Common myeloid progenitor, CD34-positive (primary cell): ENCODE measurements at regions not wholly inside any gene's neighbourhood (a gene's known extent, or its start where the extent isn't known, plus 50 kb on each side); places are given as distances from the start of the nearest gene placed in this dataset.

Experiments
- CTCF ChIA-PET: fragments of 350-600 bp; sonication (Branson Sonifier 250); formaldehyde crosslinking; loops from one replicate; lab custom pipeline; 2021; ENCODE audit warnings: antibody characterized with exemption; lab: Charles Lee
- POLR2A ChIA-PET: fragments of 350-600 bp; sonication (Branson Sonifier 250); formaldehyde crosslinking; loops from one replicate; lab custom pipeline; 2021; ENCODE audit warnings: antibody characterized with exemption; lab: Charles Lee
- DNase-seq, 3 donors: peaks; one replicate each; pipeline versions ENCODE4 v3.0.0 to v3.0.0-alpha.2; 2013
- H3K27ac ChIP-seq, 2 experiments: 1 replicate in 1 of 2; 2 replicates in 1 of 2; pipeline ENCODE4 v1.7.0; 2013; ENCODE audit warnings: inconsistent platforms in 2 of 2, low read length in 2 of 2, mild to moderate bottlenecking in 2 of 2, low read depth in 1 of 2, moderate library complexity in 1 of 2; ENCODE audit not compliant: severe bottlenecking in 2 of 2, insufficient read depth in 1 of 2, poor library complexity in 1 of 2
- H3K27me3 ChIP-seq, 5 experiments: replicated peaks in 2 of 5; 1 replicate in 3 of 5; 2 replicates in 2 of 5; pipeline versions ENCODE4 v1.6.1 to v1.7.0; 2013; ENCODE audit warnings: low read length in 4 of 5, mild to moderate bottlenecking in 2 of 5, moderate library complexity in 2 of 5, inconsistent platforms in 1 of 5; ENCODE audit not compliant: insufficient read depth in 5 of 5, control insufficient read depth in 4 of 5
- H3K36me3 ChIP-seq, 4 experiments: 1 replicate in 2 of 4; 2 replicates in 2 of 4; pipeline versions ENCODE4 v1.6.1 to v1.7.0; 2013; ENCODE audit warnings: low read length in 3 of 4, control low read depth in 1 of 4, mild to moderate bottlenecking in 1 of 4; ENCODE audit not compliant: control insufficient read depth in 4 of 4, insufficient read depth in 4 of 4
- H3K4me1 ChIP-seq, 4 experiments: 1 replicate in 3 of 4; 2 replicates in 1 of 4; pipeline versions ENCODE4 v1.6.1 to v1.7.1; 2013; ENCODE audit warnings: low read length in 3 of 4, mild to moderate bottlenecking in 3 of 4, control low read depth in 1 of 4, inconsistent platforms in 1 of 4, moderate library complexity in 1 of 4; ENCODE audit not compliant: control insufficient read depth in 4 of 4, insufficient read depth in 4 of 4; ENCODE audit errors: control extremely low read depth in 1 of 4
- H3K4me3 ChIP-seq, 7 experiments: 1 replicate in 4 of 7; 2 replicates in 3 of 7; pipeline versions ENCODE4 v1.5.1 to v1.7.0; 2013; ENCODE audit warnings: mild to moderate bottlenecking in 7 of 7, low read length in 6 of 7, moderate library complexity in 6 of 7, inconsistent platforms in 2 of 7, low read depth in 2 of 7, control low read depth in 1 of 7; ENCODE audit not compliant: insufficient read depth in 4 of 7, control insufficient read depth in 1 of 7; ENCODE audit errors: extremely low read depth in 1 of 7
- H3K9me3 ChIP-seq, 5 experiments: 1 replicate in 4 of 5; 2 replicates in 1 of 5; pipeline versions ENCODE4 v1.6.1 to v1.7.1; 2013; ENCODE audit warnings: low read length in 4 of 5, mild to moderate bottlenecking in 2 of 5, inconsistent platforms in 1 of 5, low read depth in 1 of 5, moderate library complexity in 1 of 5; ENCODE audit not compliant: control insufficient read depth in 4 of 5, insufficient read depth in 2 of 5; ENCODE audit errors: control extremely low read depth in 1 of 5
- WGBS: methylation state at CpG from one replicate; pipeline ENCODE4 v1.1.5; 2013; ENCODE audit not compliant: insufficient coverage; 5-methylcytosine and 5-hydroxymethylcytosine counted together

DNA sequence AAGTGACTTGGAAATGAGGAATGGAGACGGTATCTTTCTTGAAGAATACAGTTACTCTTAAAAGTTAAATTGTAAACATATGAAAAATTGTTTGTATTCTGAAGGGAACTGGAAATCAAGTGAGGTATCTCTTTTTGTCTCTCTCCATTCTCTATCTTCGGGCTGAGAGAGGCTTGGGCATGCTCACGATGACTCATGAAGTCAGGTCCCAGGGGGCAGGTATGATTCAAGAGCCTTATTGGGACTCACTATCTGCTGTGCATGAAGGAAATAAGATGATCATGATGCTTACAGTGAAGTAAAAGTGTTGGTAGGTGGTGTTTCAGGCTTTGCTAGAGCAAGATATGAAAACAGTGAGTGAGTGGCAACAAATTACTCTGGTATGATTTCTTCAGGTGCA is 200.4 kb upstream of the PITX2 start:
- ChIA-PET POLR2A (no interaction called here), CTCF (no interaction called here)
- no peak for DNase-seq
- no peak overlapping the region for H3K27ac ChIP-seq
- WGBS = 100% methylated on average over 2 of the region's 3 CpGs
- H3K27me3 ChIP-seq = no peaks in the 10 kb centered on the region
- no peaks in the 10 kb centered on the region for H3K9me3 ChIP-seq
- H3K4me3 ChIP-seq = no peak overlapping the region
- no peaks in the 10 kb centered on the region for H3K36me3 ChIP-seq
- H3K4me1 ChIP-seq = no peaks in the 10 kb centered on the region

DNA sequence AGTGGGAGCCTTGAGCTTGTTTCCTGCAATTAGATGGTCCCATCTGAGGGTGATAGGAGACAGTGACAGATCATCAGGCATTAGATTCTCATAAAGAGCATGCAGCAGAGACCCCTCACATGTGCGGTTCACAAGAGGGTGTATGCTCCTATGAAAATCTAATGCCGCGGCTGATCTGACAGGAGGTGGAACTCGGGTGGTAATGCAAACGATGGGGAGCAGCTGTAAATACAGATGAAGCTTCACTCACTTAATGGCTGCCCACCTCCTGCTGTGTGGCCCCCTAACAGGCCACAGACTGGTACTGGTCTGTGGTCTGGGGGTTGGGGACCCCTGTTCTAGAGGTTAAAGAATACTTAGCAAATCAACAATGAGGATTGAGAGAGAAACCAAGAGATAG is 201.5 kb upstream of the PITX2 start:
- WGBS = 92% methylated on average over 4 of the region's 5 CpGs
- no peaks in the 10 kb centered on the region for H3K36me3 ChIP-seq
- no peaks in the 10 kb centered on the region for H3K4me1 ChIP-seq
- H3K27ac ChIP-seq = no peak overlapping the region
- ChIA-PET CTCF (no interaction called here), POLR2A (no interaction called here)
- no peaks in the 10 kb centered on the region for H3K27me3 ChIP-seq
- DNase-seq = no peak
- no peak overlapping the region for H3K4me3 ChIP-seq
- no peaks in the 10 kb centered on the region for H3K9me3 ChIP-seq

DNA sequence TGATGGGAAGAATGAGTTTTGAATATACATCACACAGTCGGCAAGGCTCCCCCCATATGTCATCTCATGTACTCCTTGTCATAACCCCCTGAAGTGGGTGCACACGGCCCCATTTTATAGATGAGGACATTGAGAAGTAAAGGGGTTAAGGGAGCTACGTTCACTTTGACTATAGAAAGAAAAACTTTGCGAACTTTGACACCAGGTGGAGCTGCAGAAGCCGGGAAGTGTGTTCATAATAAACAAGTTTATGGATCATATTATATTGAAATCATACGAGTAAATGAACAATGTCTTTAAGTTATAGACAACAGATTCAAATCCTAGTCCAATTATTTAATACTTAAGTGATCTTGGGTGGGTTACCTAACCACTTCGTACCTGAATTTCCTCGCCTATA is 203.8 kb upstream of the PITX2 start:
- CTCF ChIA-PET = no interaction called here
- Histone ChIP-seq H3K27me3 (no peaks in the 10 kb centered on the region), H3K27ac (no peak overlapping the region), H3K4me1 (no peaks in the 10 kb centered on the region), H3K4me3 (no peak overlapping the region), H3K9me3 (no peaks in the 10 kb centered on the region), H3K36me3 (no peaks in the 10 kb centered on the region)
- POLR2A ChIA-PET = no interaction called here
- DNase-seq = no peak
- no CpG with 5 or more reads among the region's 8 CpGs for WGBS

DNA sequence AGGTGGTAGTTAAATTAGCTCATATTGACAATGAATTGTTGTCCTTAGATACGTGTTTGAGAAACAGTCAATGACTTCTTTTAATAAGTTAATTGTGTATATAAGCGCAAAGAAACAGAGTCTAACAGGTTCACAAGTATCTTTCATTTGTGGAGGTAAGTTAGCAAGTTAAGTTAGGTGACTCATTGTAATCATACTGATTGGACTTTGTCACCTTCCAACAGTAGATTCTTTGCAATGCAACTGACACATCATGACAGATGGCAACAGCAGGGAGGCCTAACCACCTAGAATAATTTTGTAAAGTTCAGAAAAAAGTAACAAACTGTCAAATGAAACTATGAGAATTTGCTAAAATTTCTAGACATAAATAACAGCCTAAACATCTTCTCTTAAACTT is 207.6 kb upstream of the PITX2 start:
- POLR2A ChIA-PET = no interaction called here
- H3K4me3 ChIP-seq = no peak overlapping the region
- no peak overlapping the region for H3K27ac ChIP-seq
- CTCF ChIA-PET = no interaction called here
- H3K36me3 ChIP-seq = no peaks in the 10 kb centered on the region
- H3K9me3 ChIP-seq = no peaks in the 10 kb centered on the region
- no peak for DNase-seq
- no peaks in the 10 kb centered on the region for H3K27me3 ChIP-seq
- WGBS = 100% methylated on average over 1 of the region's 2 CpGs
- no peaks in the 10 kb centered on the region for H3K4me1 ChIP-seq

DNA sequence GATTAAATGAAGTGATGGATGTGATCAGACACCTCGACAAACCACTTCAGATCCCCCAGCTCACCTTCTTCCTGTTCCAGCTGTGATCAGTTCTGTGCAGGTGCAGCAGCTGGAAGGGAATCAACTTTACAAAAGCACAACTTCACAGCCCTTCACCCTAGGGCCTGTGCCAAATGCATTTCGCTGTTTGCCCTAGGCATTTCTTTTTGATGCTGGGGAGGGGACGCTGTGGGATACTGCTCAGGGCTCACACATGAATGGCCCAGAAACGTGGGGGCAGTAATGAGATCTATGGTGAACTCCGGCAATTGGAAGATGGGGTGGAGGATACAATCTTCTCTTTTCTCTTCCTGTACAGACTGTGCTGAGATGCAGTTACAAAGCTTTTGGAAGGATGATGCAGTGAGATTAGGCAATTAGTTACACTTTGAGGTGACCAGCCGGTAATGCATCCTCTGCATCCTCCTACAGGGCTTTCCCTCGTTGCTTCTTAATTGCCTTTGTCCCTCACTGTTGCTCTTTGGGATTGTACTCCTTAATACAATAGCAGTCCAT is 215.1 kb upstream of the PITX2 start:
- 60% methylated on average over 2 of the region's 7 CpGs for WGBS
- POLR2A ChIA-PET = no interaction called here
- CTCF ChIA-PET = no interaction called here

DNA sequence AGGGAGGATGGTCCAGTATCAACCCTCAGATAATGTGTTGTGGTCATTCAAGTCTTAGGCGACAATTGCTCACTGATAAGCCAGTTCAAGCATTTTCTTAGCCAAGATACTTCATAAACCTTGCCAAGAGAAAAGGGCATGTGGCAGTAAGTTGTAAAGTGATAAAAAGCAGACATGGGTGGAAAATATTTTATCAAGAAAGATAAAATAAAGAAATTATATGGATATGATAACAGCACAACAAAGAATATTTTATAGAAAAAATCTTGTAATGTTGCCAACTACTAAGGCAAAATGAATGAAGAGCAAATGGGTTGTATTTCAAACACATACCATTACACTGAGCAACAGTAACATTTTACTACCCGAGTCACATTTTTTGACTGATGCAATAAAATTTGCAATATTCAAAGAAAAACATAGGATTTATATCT is 217.4 kb upstream of the PITX2 start:
- ChIA-PET POLR2A (no interaction called here), CTCF (no interaction called here)
- peaks cover 0 to 2% (median 0%) of the 10 kb centered on the region in 5 experiments for H3K27me3 ChIP-seq
- no peak for DNase-seq
- peaks cover 0 to 1% (median 0%) of the 10 kb centered on the region in 5 experiments for H3K9me3 ChIP-seq
- H3K4me3 ChIP-seq = no peak overlapping the region
- H3K36me3 ChIP-seq = no peaks in the 10 kb centered on the region
- no peak overlapping the region for H3K27ac ChIP-seq
- H3K4me1 ChIP-seq = no peaks in the 10 kb centered on the region
- WGBS = no CpG with 5 or more reads among the region's 2 CpGs

More for the DNA sequence above, 215.1 kb upstream of the PITX2 start:
- Histone ChIP-seq H3K36me3 (no peaks in the 10 kb centered on the region), H3K27me3 (peaks cover 0 to 2% (median 0%) of the 10 kb centered on the region in 5 experiments), H3K9me3 (peaks cover 0 to 1% (median 0%) of the 10 kb centered on the region in 5 experiments), H3K4me3 (no peak overlapping the region), H3K27ac (no peak overlapping the region), H3K4me1 (no peaks in the 10 kb centered on the region)
- no peak for DNase-seq

DNA sequence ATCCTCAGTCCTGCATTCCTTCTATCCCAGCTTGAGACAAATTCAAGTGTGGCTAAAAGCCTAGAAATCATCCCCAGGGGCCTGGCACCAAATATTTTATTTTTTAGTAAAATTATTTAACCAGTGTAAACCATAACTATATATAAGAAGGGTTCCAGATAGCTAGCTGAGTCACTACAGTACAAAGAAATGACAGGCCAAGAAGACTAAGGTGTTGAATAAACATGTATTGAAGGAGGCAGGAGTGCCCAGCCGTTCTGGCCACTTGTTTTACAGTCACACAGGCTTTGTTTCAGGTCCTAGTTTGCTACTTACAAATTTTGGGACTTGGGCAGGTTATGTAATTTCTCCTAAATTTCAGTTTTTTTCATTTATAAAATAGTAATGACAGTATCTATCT is 225.9 kb upstream of the PITX2 start:
- ChIA-PET CTCF (no interaction called here), POLR2A (no interaction called here)
- Histone ChIP-seq H3K4me3 (no peak overlapping the region), H3K27me3 (peaks cover 0 to 3% (median 0%) of the 10 kb centered on the region in 5 experiments), H3K27ac (no peak overlapping the region), H3K36me3 (no peaks in the 10 kb centered on the region), H3K4me1 (no peaks in the 10 kb centered on the region), H3K9me3 (no peaks in the 10 kb centered on the region)
- DNase-seq = no peak
- no CpG with 5 or more reads among the region's 1 CpG for WGBS
